A549 (cell line): ENCODE measurements at regions not wholly inside any gene's neighbourhood (a gene's known extent, or its start where the extent isn't known, plus 50 kb on each side); places are given as distances from the start of the nearest gene placed in this dataset.
A peak's percentile ranks its signal among the peaks of the same experiment; 100 is the strongest.

ENCODE experiments used
- ATAC-seq, 2 experiments: fragments of 200-7000 bp in 1 of 2; fragments of >200 bp in 1 of 2; cut with Nextera tagmentation in 1 of 2; cut with Tn5 transposase in 1 of 2; 3 replicates each; pipeline versions ENCODE4 v1.8.0 to v1.9.1; 2018 to 2020; ENCODE audit warnings: mild to moderate bottlenecking in 1 of 2, moderate library complexity in 1 of 2
- CTCF ChIA-PET: fragments of 300-600 bp; sonication (Branson Sonifier 250); formaldehyde crosslinking; extraction: SDS; loops from one replicate; lab custom pipeline; 2021; ENCODE audit warnings: antibody characterized with exemption, inconsistent platforms; lab: Yijun Ruan, JAX
- POLR2A ChIA-PET: fragments of 350-600 bp; formaldehyde crosslinking; extraction: SDS; loops from one replicate; lab custom pipeline; 2021; ENCODE audit warnings: antibody characterized with exemption, inconsistent platforms; lab: Yijun Ruan, JAX
- DNase-seq, 2 experiments: peaks; one replicate each; pipeline versions ENCODE4 v3.0.0 to v3.0.0-alpha.2; 2011 to 2016; ENCODE audit warnings: low read depth in 1 of 2, low spot score in 1 of 2
- FAIRE-seq: peaks from 2 replicates; lab custom pipeline; 2011; peaks lifted over from hg19 to GRCh38; lab: Jason Lieb, UNC
- H3K27ac ChIP-seq, 2 experiments: fragments of >200 bp; sonication (Bioruptor Twin); formaldehyde crosslinking; 3 replicates each; pipeline ENCODE4 v1.5.1; 2016 to 2017
- H3K4me1 ChIP-seq: fragments of >200 bp; sonication (Bioruptor Twin); formaldehyde crosslinking; 3 replicates; pipeline ENCODE4 v1.6.1; 2016
- H3K4me2 ChIP-seq: fragments of >200 bp; sonication (Bioruptor Twin); formaldehyde crosslinking; 3 replicates; pipeline ENCODE4 v1.6.1; 2016
- H3K4me3 ChIP-seq: fragments of >200 bp; sonication (Bioruptor Twin); formaldehyde crosslinking; 3 replicates; pipeline ENCODE4 v1.5.1; 2016
- H3K9me3 ChIP-seq: fragments of >200 bp; sonication (Bioruptor Twin); formaldehyde crosslinking; 3 replicates; pipeline ENCODE4 v1.6.1; 2016
- BHLHE40 ChIP-seq: IDR thresholded peaks from 2 replicates; pipeline ENCODE4 v1.6.1; 2012; ENCODE audit warnings: low read depth, low read length, inconsistent platforms
- CBX2 ChIP-seq: fragments of 200-600 bp; sonication (generic); IDR thresholded peaks from 2 replicates; pipeline ENCODE4 v1.6.1; 2016; ENCODE audit warnings: low read depth, mild to moderate bottlenecking, borderline replicate concordance
- CHD2 ChIP-seq: fragments of 150-350 bp; IDR thresholded peaks from 2 replicates; pipeline ENCODE4 v1.6.1; 2014; ENCODE audit warnings: low read length; ENCODE audit not compliant: partially characterized antibody
- EHMT2 ChIP-seq: fragments of 200-600 bp; sonication (generic); IDR thresholded peaks from 2 replicates; pipeline ENCODE4 v1.6.1; 2016; ENCODE audit warnings: antibody characterized with exemption, low read depth, mild to moderate bottlenecking, moderate library complexity
- HDAC2 ChIP-seq: fragments of 200-600 bp; sonication (generic); IDR thresholded peaks from 2 replicates; pipeline ENCODE4 v1.6.1; 2016
- HEYL ChIP-seq: fragments of 250-450 bp; sonication (Bioruptor Pico); IDR thresholded peaks from 2 replicates; pipeline ENCODE4 v1.8.0; 2021; ENCODE audit warnings: mild to moderate bottlenecking, moderate library complexity
- HOXB5 ChIP-seq: fragments of 250-450 bp; sonication (Bioruptor Pico); IDR thresholded peaks from 2 replicates; pipeline ENCODE4 v1.5.0; 2020; ENCODE audit warnings: mild to moderate bottlenecking, moderate library complexity
- KDM5A ChIP-seq: fragments of 200-600 bp; sonication (generic); IDR thresholded peaks from 2 replicates; pipeline ENCODE4 v1.6.1; 2016; ENCODE audit warnings: antibody characterized with exemption, mild to moderate bottlenecking
- MAFK ChIP-seq: fragments of 450-650 bp; IDR thresholded peaks from 2 replicates; pipeline ENCODE4 v1.6.1; 2014; ENCODE audit not compliant: partially characterized antibody
- MYC ChIP-seq: IDR thresholded peaks from 2 replicates; pipeline ENCODE4 v1.6.1; 2012; ENCODE audit warnings: mild to moderate bottlenecking, inconsistent platforms, low read length, improper control_type of control experiment, borderline replicate concordance
- NFE2L2 ChIP-seq: fragments of 150-350 bp; conservative IDR thresholded peaks from 2 replicates; pipeline ENCODE4 v1.6.1; 2014; ENCODE audit warnings: low read length
- NPAS2 ChIP-seq: fragments of 250-450 bp; sonication (Bioruptor Pico); IDR thresholded peaks from 2 replicates; pipeline ENCODE4 v1.8.0; 2022; ENCODE audit warnings: mild to moderate bottlenecking, moderate library complexity, borderline replicate concordance
- POLR2A ChIP-seq: IDR thresholded peaks from 2 replicates; pipeline ENCODE4 v1.6.1; 2012; ENCODE audit warnings: mild to moderate bottlenecking, low read length
- RARB ChIP-seq: fragments of 250-450 bp; sonication (Bioruptor Pico); IDR thresholded peaks from 2 replicates; pipeline ENCODE4 v1.8.0; 2021; ENCODE audit warnings: mild to moderate bottlenecking, moderate library complexity
- RCOR1 ChIP-seq: fragments of 150-350 bp; IDR thresholded peaks from 2 replicates; pipeline ENCODE4 v1.6.1; 2014; ENCODE audit warnings: antibody characterized with exemption, low read length, low read depth
- RFX5 ChIP-seq: fragments of 450-650 bp; IDR thresholded peaks from 2 replicates; pipeline ENCODE4 v1.7.1; 2014; ENCODE audit warnings: antibody characterized with exemption, mild to moderate bottlenecking, moderate library complexity
- SMC3 ChIP-seq: fragments of >200 bp; sonication (Bioruptor Twin); formaldehyde crosslinking; IDR thresholded peaks from 3 replicates; pipeline ENCODE4 v1.6.1; 2018; ENCODE audit warnings: inconsistent platforms
- SREBF2 ChIP-seq: fragments of 450-650 bp; IDR thresholded peaks from 2 replicates; pipeline ENCODE4 v1.6.1; 2014; ENCODE audit warnings: mild to moderate bottlenecking, moderate library complexity
- ZC3H11A ChIP-seq: fragments of 450-650 bp; IDR thresholded peaks from 2 replicates; pipeline ENCODE4 v1.6.1; 2014; ENCODE audit warnings: antibody characterized with exemption, mild to moderate bottlenecking
- ZNF302 ChIP-seq: fragments of 250-450 bp; sonication (Bioruptor Pico); IDR thresholded peaks from 2 replicates; pipeline ENCODE4 v1.9.0; 2021; ENCODE audit warnings: inconsistent platforms, mild to moderate bottlenecking, moderate library complexity
- ZSCAN20 ChIP-seq: fragments of 250-450 bp; sonication (Bioruptor Pico); IDR thresholded peaks from 2 replicates; pipeline ENCODE4 v1.8.0; 2022; ENCODE audit warnings: mild to moderate bottlenecking, moderate library complexity
- WGBS: methylation state at CpG from one replicate; pipeline ENCODE4 v1.1.6; 2017; ENCODE audit errors: missing lambda C conversion rate; 5-methylcytosine and 5-hydroxymethylcytosine counted together
- TF ChIP-seq, protein P1 (sequence below): fragments of 150-350 bp; IDR thresholded peaks from 2 replicates; pipeline ENCODE4 v1.6.1; 2014; ENCODE audit warnings: low read depth, mild to moderate bottlenecking, low read length
- TF ChIP-seq, protein P2 (sequence below): IDR thresholded peaks from 2 replicates; pipeline ENCODE4 v1.6.1; 2012
- TF ChIP-seq, protein P3 (sequence below): fragments of 250-450 bp; sonication (Bioruptor Pico); IDR thresholded peaks from 2 replicates; pipeline ENCODE4 v1.5.0; 2021; ENCODE audit warnings: mild to moderate bottlenecking, moderate library complexity, borderline replicate concordance
- TF ChIP-seq, protein P4 (sequence below): IDR thresholded peaks from 2 replicates; pipeline ENCODE4 v1.6.1; 2012; ENCODE audit warnings: low read depth, borderline replicate concordance
- TF ChIP-seq, protein P5 (sequence below): fragments of 200-600 bp; sonication (generic); IDR thresholded peaks from 2 replicates; pipeline ENCODE4 v1.6.1; 2016; ENCODE audit warnings: antibody characterized with exemption, mild to moderate bottlenecking, moderate library complexity
- TF ChIP-seq, protein P6 (sequence below): fragments of 250-450 bp; sonication (Bioruptor Pico); IDR thresholded peaks from 2 replicates; pipeline ENCODE4 v1.5.0; 2020; ENCODE audit warnings: low read depth, mild to moderate bottlenecking, moderate library complexity

DNA sequence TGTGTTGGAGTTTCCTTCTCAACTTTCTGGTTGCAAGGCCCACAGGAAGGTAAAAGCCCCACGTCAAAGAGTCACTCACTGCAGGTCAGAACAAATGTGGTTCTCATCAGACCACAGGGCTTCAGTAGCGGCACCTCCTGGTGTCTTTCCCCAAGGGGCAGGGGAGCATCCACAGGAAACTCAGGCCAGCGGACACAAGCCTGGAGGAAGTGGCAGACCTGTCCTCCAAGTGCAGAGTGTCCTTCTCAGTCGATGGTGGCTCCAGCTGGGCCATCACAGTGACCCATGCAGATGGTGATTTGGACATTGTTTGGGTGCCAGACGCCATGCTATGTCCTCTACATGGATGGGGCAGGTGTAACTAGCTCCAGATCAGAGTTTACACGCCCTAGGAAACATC lies 84.9 kb downstream of the ACKR3 start (continued):
- TF ChIP-seq, protein P1, sequence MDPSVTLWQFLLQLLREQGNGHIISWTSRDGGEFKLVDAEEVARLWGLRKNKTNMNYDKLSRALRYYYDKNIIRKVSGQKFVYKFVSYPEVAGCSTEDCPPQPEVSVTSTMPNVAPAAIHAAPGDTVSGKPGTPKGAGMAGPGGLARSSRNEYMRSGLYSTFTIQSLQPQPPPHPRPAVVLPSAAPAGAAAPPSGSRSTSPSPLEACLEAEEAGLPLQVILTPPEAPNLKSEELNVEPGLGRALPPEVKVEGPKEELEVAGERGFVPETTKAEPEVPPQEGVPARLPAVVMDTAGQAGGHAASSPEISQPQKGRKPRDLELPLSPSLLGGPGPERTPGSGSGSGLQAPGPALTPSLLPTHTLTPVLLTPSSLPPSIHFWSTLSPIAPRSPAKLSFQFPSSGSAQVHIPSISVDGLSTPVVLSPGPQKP, result no peak
- no peak for TF ChIP-seq HEYL
- no peak for TF ChIP-seq EHMT2
- TF ChIP-seq SMC3, result no peak
- no peak for TF ChIP-seq CHD2
- TF ChIP-seq, all 56 proteins: peak for 0

DNA sequence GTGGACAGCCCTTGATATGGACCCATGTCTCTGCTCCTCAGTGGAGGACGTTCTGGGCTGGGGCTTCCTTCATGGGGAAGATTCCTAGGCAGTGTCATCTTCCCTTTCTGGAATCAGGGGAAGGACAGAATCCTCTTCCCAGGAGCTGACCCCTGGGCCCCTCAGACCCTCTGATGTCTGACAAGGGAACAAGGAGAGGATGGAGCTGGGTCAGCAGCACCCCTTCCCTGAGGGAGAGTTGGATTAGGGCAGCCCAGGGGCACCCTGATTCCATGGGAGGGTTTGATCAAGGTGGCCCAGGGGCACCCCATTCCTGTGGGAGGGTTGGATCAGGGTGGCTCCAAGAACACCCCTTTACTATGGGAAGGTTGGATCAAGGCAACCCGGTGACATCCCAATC lies 86.5 kb downstream of the ACKR3 start:
- ATAC-seq (no peak), DNase-seq (no peak), FAIRE-seq (no peak)
- Histone ChIP-seq H3K9me3 (no peaks in the 10 kb centered on the region), H3K4me1 (peaks cover 20% of the 10 kb centered on the region), H3K4me2 (no peak overlapping the region), H3K4me3 (no peak overlapping the region), H3K27ac (peak overlapping the region in 1 of 2 experiments; percentile 88; a peak in 1 of 6 replicates)
- TF ChIP-seq, protein P2, sequence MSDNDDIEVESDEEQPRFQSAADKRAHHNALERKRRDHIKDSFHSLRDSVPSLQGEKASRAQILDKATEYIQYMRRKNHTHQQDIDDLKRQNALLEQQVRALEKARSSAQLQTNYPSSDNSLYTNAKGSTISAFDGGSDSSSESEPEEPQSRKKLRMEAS, result no peak
- TF ChIP-seq NPAS2 (CRISPR knock-in tag) (no peak), HOXB5 (CRISPR knock-in tag) (no peak), SREBF2 (no peak), KDM5A (no peak), RFX5 (no peak), ZNF302 (CRISPR knock-in tag) (no peak), HDAC2 (no peak), CHD2 (no peak), BHLHE40 (no peak), POLR2A (no peak)
- TF ChIP-seq, protein P3, sequence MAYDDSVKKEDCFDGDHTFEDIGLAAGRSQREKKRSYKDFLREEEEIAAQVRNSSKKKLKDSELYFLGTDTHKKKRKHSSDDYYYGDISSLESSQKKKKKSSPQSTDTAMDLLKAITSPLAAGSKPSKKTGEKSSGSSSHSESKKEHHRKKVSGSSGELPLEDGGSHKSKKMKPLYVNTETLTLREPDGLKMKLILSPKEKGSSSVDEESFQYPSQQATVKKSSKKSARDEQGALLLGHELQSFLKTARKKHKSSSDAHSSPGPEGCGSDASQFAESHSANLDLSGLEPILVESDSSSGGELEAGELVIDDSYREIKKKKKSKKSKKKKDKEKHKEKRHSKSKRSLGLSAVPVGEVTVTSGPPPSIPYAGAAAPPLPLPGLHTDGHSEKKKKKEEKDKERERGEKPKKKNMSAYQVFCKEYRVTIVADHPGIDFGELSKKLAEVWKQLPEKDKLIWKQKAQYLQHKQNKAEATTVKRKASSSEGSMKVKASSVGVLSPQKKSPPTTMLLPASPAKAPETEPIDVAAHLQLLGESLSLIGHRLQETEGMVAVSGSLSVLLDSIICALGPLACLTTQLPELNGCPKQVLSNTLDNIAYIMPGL (CRISPR knock-in tag), result no peak
- TF ChIP-seq, protein P4, sequence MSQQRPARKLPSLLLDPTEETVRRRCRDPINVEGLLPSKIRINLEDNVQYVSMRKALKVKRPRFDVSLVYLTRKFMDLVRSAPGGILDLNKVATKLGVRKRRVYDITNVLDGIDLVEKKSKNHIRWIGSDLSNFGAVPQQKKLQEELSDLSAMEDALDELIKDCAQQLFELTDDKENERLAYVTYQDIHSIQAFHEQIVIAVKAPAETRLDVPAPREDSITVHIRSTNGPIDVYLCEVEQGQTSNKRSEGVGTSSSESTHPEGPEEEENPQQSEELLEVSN, result no peak
- TF ChIP-seq, protein P5, sequence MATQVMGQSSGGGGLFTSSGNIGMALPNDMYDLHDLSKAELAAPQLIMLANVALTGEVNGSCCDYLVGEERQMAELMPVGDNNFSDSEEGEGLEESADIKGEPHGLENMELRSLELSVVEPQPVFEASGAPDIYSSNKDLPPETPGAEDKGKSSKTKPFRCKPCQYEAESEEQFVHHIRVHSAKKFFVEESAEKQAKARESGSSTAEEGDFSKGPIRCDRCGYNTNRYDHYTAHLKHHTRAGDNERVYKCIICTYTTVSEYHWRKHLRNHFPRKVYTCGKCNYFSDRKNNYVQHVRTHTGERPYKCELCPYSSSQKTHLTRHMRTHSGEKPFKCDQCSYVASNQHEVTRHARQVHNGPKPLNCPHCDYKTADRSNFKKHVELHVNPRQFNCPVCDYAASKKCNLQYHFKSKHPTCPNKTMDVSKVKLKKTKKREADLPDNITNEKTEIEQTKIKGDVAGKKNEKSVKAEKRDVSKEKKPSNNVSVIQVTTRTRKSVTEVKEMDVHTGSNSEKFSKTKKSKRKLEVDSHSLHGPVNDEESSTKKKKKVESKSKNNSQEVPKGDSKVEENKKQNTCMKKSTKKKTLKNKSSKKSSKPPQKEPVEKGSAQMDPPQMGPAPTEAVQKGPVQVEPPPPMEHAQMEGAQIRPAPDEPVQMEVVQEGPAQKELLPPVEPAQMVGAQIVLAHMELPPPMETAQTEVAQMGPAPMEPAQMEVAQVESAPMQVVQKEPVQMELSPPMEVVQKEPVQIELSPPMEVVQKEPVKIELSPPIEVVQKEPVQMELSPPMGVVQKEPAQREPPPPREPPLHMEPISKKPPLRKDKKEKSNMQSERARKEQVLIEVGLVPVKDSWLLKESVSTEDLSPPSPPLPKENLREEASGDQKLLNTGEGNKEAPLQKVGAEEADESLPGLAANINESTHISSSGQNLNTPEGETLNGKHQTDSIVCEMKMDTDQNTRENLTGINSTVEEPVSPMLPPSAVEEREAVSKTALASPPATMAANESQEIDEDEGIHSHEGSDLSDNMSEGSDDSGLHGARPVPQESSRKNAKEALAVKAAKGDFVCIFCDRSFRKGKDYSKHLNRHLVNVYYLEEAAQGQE, result no peak
- ChIA-PET POLR2A (no interaction called here), CTCF (no interaction called here)
- 45% methylated on average over 2 of the region's 2 CpGs for whole genome bisulfite sequencing

DNA sequence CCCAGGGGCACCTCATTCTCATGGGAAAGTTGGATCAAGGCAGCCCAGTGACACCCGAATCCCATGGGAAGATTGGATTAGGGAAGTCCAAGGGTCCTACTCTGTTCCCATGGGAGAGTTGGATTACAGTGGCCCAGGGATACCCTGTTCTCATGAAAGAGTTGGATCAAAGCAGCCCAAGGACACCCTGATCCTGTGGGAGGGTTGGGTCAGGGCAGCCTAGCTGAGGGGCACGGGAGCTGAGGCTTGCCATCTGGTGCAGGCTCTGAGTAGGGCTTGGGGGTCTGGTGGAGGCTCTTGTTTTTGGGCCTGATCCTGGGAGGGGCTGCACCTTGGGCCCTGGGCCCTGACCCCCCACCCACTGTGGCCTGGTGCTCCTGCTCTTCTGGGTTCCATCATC lies 87.1 kb downstream of the ACKR3 start:
- ChIA-PET CTCF (interaction anchor here (1.0 kb wide), 1 partner anchor 9 kb away, joined by 4 read pairs; no protein-coding TSS in a partner anchor), POLR2A (no interaction called here)
- peaks cover 26% of the 10 kb centered on the region for H3K4me1 ChIP-seq
- 75% methylated on average over 2 of the region's 2 CpGs for WGBS
- ATAC-seq (no peak), DNase-seq (no peak), FAIRE-seq (no peak)
- H3K4me2 ChIP-seq, result no peak overlapping the region
- no peaks in the 10 kb centered on the region for H3K9me3 ChIP-seq
- H3K27ac ChIP-seq, result peak overlapping the region in 1 of 2 experiments; percentile 88; a peak in 2 of 6 replicates
- H3K4me3 ChIP-seq, result no peak overlapping the region
- no peak for TF ChIP-seq CHD2
- TF ChIP-seq, protein P2, result no peak
- no peak for TF ChIP-seq NFE2L2
- TF ChIP-seq RCOR1, result no peak
- no peak for TF ChIP-seq RARB (CRISPR knock-in tag)
- TF ChIP-seq ZSCAN20 (CRISPR knock-in tag), result no peak
- no peak for TF ChIP-seq MYC
- TF ChIP-seq ZC3H11A, result no peak
- no peak for TF ChIP-seq MAFK
- no peak for TF ChIP-seq NPAS2 (CRISPR knock-in tag)
- TF ChIP-seq, protein P6, sequence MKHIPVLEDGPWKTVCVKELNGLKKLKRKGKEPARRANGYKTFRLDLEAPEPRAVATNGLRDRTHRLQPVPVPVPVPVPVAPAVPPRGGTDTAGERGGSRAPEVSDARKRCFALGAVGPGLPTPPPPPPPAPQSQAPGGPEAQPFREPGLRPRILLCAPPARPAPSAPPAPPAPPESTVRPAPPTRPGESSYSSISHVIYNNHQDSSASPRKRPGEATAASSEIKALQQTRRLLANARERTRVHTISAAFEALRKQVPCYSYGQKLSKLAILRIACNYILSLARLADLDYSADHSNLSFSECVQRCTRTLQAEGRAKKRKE, result no peak
- no peak for TF ChIP-seq CBX2
